ENCODE measurements at regions not wholly inside any gene's neighbourhood (a gene's known extent, or its start where the extent isn't known, plus 50 kb on each side); places are given as distances from the start of the nearest gene placed in this dataset.
"Not testable (repeated sequence)": the region's sequence is repeated elsewhere in the genome, so short reads cannot be mapped to it uniquely, and the experiment has no call there.

GRCh38 chr3:69688400-69688799, 50.9 kb upstream of the MITF start:
- no peak for DNase-seq

GRCh38 chr3:69687641-69688040, 51.6 kb upstream of the MITF start:
- no peak for DNase-seq

DNA sequence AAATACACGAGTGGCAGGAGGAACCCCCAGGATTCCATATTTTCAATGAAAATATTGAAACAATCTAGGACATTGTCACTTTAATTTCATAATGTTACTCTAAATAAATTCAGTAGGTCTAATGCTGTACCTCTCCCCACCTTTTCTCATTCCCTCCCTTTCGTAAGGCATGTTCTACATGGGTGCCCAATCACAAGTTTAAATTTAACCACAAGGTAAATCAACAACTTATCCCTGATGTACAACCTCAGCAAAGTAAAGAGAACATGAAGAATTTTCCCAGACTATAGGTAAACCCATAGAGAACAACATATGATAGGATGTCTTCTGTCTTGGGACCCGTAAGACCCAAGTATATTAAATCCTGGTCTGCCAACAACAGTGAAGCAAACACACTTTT, 53.2 kb upstream of the MITF start:
- DNase-seq = no peak

GRCh38 chr3:69684309-69684961, 54.8 kb upstream of the MITF start:
- no peak for DNase-seq

DNA sequence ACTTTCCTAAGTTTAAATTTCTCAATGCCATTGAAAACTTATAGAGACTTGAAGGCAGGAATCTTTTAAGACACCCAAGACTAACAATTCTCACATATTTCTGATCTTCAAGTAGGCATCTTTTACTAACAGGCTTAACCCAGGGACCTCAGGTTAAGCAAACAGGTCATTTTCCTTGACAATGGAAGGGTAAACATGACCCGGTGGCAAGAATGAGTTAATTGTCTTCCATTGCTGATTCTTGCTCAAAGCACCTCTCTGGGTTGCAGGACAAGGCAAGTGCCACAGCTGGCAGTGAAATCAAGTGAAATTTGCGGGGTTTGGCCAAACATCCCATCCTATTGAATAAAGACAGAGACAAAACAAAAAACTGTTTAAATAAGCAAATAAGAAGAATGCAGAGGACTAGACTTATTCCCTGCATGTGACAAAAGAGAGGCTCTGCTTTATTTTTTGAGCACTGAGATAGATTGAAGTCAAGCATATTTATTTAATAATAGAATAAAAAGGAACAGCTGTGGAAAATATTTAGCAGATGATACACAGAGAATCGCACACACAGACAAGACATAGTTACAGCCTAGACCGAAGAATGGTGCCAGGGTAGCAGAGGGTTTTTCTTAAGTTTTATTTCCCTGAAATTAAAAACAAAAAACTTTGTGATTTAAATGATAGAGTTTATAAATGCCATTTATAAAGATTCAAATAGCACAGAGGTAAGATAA, 56.0 kb upstream of the MITF start:
- no peak for DNase-seq

DNA sequence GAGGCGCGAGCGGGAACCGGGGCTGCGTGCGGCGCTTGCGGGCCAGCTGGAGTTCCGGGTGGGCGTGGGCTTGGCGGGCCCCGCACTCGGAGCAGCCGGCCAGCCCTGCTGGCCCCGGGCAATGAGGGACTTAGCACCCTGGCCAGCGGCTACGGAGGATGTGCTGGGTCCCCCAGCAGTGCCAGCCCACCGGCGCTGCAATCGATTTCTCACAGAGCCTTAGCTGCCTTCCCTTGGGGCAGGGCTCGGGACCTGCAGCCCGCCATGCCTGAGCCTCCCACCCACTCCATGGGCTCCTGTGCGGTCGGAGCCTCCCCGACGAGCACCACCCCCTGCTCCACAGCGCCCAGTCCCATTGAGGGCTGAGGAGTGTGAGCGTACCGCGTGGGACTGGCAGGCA, 61.8 kb upstream of the MITF start:
- not testable (repeated sequence) for DNase-seq

- no peak for DNase-seq
These were observed 63.3 kb upstream of the MITF start for GRCh38 chr3:69675786-69676530.

GRCh38 chr3:69674752-69675151, 64.5 kb upstream of the MITF start:
- no peak for DNase-seq

GRCh38 chr3:69671082-69671952, 67.9 kb upstream of the MITF start:
- DNase-seq = no peak

- DNase-seq = no peak
These were observed 70.2 kb upstream of the MITF start for GRCh38 chr3:69669070-69669469.

GRCh38 chr3:69665026-69665737, 74.1 kb upstream of the MITF start:
- DNase-seq = peak; percentile 55

DNA sequence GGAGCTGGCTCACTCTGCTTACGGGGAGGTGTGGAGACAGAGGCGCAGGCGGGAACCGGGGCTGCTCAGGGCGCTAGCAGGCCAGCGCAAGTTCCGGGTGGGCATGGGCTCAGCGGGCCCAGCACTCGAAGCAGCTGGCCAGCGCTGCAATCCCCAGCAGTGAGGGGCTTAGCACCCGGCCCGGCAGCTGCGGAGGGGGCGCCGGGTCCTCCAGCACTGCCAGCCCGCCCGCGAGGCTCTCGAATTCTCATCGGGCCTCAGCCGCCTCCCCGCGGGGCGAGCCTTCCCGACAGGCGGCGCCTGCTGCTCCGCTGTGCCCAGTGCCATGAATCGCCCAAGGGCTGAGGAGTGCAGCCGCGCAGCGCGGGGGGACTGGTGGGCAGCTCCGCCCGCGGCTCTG, 78.6 kb upstream of the MITF start:
- DNase-seq = no peak

DNA sequence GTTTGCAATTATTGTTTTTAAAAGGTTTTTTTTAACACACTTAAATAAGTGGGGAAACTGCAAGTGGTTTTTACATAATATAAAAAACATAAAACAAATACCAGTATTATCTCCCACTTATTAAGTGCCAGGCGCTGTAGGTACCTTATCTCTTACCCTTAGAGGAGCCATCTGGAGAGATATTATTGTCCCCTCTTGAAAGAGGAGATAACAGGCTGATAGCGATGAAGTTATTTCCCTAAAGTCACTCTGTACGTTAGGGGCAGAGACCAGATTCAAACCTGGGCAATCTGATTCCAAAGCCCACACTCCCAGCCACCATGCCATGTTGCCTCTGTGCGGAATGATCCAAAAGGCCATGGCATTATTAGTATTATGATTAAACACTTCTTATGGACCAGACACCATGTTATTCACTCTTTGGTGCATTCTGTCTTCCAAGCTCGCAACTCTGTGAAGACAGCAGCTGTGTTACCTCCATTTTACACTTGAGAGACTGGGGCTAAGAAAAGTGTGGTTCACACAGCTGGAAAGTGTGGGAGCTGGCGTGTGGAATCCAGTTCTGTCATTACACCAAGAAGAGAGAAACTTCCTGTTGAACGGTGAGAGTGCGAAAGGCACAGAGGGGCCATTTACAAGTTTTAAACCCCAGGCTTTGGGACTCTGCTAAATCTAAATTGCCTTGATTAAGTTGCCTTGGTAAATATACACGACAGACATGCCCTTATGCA, 79.9 kb upstream of the MITF start:
- no peak for DNase-seq

DNA sequence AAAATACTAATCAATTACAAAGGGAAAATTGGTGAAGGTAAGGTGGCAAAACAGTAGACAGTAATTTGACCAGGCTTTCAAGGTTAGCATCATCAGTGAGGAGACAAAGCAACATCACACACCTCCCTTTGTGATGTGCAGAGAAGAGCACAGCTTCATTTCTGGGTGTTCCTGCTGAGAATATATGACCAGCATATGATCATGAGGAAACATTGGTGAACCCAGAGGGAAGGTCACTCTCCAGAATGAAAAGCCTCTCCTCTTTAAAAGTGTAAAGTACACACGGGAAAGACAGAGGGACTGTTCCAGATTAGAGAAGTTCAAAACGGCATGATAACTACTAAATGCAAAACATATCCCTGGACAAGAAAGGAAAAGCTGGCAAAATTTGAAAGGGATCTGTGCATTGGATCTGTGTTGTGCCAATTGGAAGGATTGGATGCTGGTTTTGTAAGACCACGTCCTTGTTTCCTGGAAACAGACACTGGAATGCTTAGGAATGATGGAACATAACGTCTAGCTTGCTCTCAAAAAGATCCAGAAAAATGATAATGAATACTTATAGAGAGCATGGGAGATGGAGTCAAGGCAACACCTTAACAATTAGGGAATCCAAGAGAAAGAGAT, 80.6 kb upstream of the MITF start:
- no peak for DNase-seq

GRCh38 chr3:69657030-69657429, 82.2 kb upstream of the MITF start:
- not testable (repeated sequence) for DNase-seq

GRCh38 chr3:69651765-69652164, 87.5 kb upstream of the MITF start:
- no peak for DNase-seq

GRCh38 chr3:69650066-69650419, 89.2 kb upstream of the MITF start:
- DNase-seq = no peak

- no peak for DNase-seq
These were observed 89.9 kb upstream of the MITF start for GRCh38 chr3:69649120-69650065.

- no peak for DNase-seq
These were observed 91.1 kb upstream of the MITF start for GRCh38 chr3:69648126-69648525.

GRCh38 chr3:69647511-69648110, 91.7 kb upstream of the MITF start:
- no peak for DNase-seq

Data from DMS 273 treated with DMSO at 0.1 percent for 48 hours (cell line).